SK-N-MC (cell line): ENCODE measurements at regions not wholly inside any gene's neighbourhood (a gene's known extent, or its start where the extent isn't known, plus 50 kb on each side); places are given as distances from the start of the nearest gene placed in this dataset.
"Not testable (repeated sequence)": the region's sequence is repeated elsewhere in the genome, so short reads cannot be mapped to it uniquely, and the experiment has no call there.

Experiments
- DNase-seq: peaks from one replicate; pipeline ENCODE4 v3.0.0-alpha.2; 2011; ENCODE audit warnings: low read depth, low spot score
- H3K27ac ChIP-seq: fragments of 200-600 bp; sonication (generic); 2 replicates; pipeline ENCODE4 v1.5.1; 2016; ENCODE audit warnings: mixed run types
- H3K36me3 ChIP-seq: fragments of 200-600 bp; sonication (generic); 2 replicates; pipeline ENCODE4 v1.6.1; 2017; ENCODE audit warnings: antibody characterized with exemption, low read length, mixed read lengths; ENCODE audit not compliant: insufficient read depth
- H3K4me3 ChIP-seq: fragments of 200-600 bp; sonication (generic); 2 replicates; pipeline ENCODE4 v1.5.1; 2016
- H3K9ac ChIP-seq: fragments of 200-600 bp; sonication (generic); 2 replicates; pipeline ENCODE4 v1.8.0; 2017; ENCODE audit warnings: mixed run types, mixed read lengths; ENCODE audit not compliant: insufficient read length
- H3K9me3 ChIP-seq: fragments of 200-600 bp; sonication (generic); 2 replicates; pipeline ENCODE4 v1.6.1; 2017; ENCODE audit warnings: low read depth, mild to moderate bottlenecking, antibody characterized with exemption, low read length, moderate library complexity, mixed read lengths
- EZH2 ChIP-seq: fragments of 200-600 bp; sonication (generic); IDR thresholded peaks from one replicate; pipeline ENCODE4 v1.6.1; 2017; ENCODE audit warnings: antibody characterized with exemption
- FOXP2 ChIP-seq: optimal IDR thresholded peaks from 2 replicates; pipeline ENCODE3; 2011; ENCODE audit warnings: mild to moderate bottlenecking, moderate library complexity; ENCODE audit not compliant: insufficient read depth; ENCODE audit errors: extremely low read length, control extremely low read depth
- POLR2AphosphoS5 ChIP-seq: IDR thresholded peaks from 2 replicates; pipeline ENCODE4 v1.6.1; 2012; ENCODE audit warnings: mild to moderate bottlenecking, low read depth, low read length, borderline replicate concordance

DNA sequence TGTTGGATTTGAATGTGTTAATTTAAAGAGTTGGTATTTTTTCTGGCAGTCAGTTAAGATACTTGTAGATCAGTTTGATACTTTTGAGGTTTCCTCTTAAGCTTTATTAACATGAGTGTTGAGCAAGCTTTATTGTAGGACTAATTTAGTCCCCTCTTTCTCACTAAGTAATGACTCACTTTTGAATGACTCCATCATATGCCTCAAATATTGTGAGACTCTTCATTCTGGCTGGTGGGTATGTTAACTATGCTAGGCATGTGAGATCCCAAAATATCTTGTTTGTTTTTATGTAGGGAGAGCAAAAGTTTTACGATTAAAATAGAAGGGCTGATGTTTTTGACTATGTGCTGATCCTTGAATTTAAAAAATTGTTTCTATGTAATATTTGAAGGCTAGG lies 355.7 kb downstream of the IZUMO3 start:
- H3K9me3 ChIP-seq = no peaks in the 10 kb centered on the region
- no peak for TF ChIP-seq POLR2AphosphoS5
- no peak for TF ChIP-seq EZH2
- TF ChIP-seq FOXP2 = no peak
- no peak overlapping the region for H3K27ac ChIP-seq
- H3K9ac ChIP-seq = no peak overlapping the region
- no peaks in the 10 kb centered on the region for H3K36me3 ChIP-seq
- DNase-seq = no peak
- H3K4me3 ChIP-seq = no peak overlapping the region

DNA sequence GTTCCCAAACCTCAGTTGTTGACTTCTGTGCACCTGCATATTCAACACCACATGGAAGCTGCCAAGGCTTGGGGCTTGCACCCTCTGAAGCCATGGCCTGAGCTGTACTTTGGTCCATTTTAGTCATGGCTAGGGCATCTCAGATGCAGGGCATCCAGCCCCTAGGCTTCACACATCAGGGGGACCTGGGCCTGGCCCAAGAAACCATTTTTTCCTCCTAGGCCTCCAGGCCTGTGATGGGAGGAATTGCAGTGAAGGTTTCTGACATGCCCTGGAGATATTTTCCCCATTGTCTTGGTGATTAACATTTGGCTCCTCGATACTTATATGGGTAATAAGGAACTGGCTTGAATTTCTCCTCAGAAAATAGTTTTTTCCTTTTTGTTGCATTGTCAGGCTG lies 354.5 kb upstream of the ELAVL2 start:
- H3K9ac ChIP-seq, H3K27ac ChIP-seq, H3K36me3 ChIP-seq, H3K4me3 ChIP-seq, H3K9me3 ChIP-seq, DNase-seq: not testable (repeated sequence)

GRCh38 chr9:24144796-24145195 lies 318.8 kb upstream of the ELAVL2 start:
- Histone ChIP-seq H3K4me3 (no peak overlapping the region), H3K27ac (no peak overlapping the region), H3K9me3 (no peaks in the 10 kb centered on the region), H3K9ac (no peak overlapping the region), H3K36me3 (no peaks in the 10 kb centered on the region)
- DNase-seq = no peak
- TF ChIP-seq POLR2AphosphoS5 = no peak

GRCh38 chr9:24135072-24135471 lies 309.0 kb upstream of the ELAVL2 start:
- not testable (repeated sequence) for H3K4me3 ChIP-seq, H3K27ac ChIP-seq, H3K9ac ChIP-seq, DNase-seq, H3K9me3 ChIP-seq, H3K36me3 ChIP-seq

DNA sequence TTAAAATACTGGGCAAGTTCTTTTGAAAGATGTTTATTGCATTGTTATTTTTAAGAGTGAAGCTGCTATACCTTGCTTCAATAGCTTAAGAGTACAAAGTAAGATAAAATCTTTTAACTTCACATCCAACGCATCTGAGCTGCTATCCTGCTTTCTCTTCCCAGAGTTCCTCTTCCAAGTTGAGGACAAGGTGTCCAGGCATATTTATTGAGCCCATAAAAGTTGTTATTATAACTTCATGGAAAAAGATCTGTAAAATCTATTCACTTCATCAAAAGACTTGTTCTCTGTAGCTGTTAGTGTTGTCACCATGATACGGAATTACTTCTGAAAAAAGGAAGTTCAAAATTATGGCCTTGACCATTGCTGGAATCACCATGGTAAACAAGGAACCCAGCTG lies 306.2 kb upstream of the ELAVL2 start:
- TF ChIP-seq POLR2AphosphoS5 (no peak), EZH2 (no peak), FOXP2 (no peak)
- H3K36me3 ChIP-seq = no peaks in the 10 kb centered on the region
- no peak overlapping the region for H3K9ac ChIP-seq
- no peak overlapping the region for H3K27ac ChIP-seq
- no peak overlapping the region for H3K4me3 ChIP-seq
- DNase-seq = no peak
- H3K9me3 ChIP-seq = no peaks in the 10 kb centered on the region

GRCh38 chr9:24127519-24127918 lies 301.5 kb upstream of the ELAVL2 start:
- H3K9me3 ChIP-seq = no peaks in the 10 kb centered on the region
- no peak overlapping the region for H3K4me3 ChIP-seq
- H3K9ac ChIP-seq = no peak overlapping the region
- no peak for DNase-seq
- TF ChIP-seq EZH2 = no peak
- TF ChIP-seq POLR2AphosphoS5 = no peak
- no peak for TF ChIP-seq FOXP2
- no peak overlapping the region for H3K27ac ChIP-seq
- no peaks in the 10 kb centered on the region for H3K36me3 ChIP-seq

DNA sequence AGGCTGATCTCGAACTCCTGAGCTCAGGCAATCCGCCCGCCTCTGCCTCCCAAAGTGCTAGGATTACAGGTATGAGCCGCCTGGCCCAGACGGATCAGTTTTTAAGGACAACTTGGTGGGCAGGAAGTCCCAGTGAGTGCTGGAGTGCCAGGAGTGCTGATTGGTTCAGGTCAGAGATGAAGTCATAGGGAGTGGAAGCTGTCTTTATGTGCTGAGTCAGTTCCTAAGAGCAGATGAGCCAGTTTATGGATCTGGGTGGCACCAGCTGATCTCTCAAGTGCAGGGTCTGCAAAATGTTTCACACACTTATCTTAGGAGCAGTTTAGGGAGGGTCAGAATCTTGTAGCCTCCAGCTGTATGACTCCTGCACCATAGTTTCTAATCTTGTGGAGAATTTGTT lies 292.1 kb upstream of the ELAVL2 start:
- Histone ChIP-seq H3K9me3 (no peaks in the 10 kb centered on the region), H3K36me3 (no peaks in the 10 kb centered on the region), H3K9ac (no peak overlapping the region), H3K4me3 (no peak overlapping the region), H3K27ac (no peak overlapping the region)
- DNase-seq = no peak
- TF ChIP-seq POLR2AphosphoS5 = no peak
- TF ChIP-seq EZH2 = no peak

DNA sequence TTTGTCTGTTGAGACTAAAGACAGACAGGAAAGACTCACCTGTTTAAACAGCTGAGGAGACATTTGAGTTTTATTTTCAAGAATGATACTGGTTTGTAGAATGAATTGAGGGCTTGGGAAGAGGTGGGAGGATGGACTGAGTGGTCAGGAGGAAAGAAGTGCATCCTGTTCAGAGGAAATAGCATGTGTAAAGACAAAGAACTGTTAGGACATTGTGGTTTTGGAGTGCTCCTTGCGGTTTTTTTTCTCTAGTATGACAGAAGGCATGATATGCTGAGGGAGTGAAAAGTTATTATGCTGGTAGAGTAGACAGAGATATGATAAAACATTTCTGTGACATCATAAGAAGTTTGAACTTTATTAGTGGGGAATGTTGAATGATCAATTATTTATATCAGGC lies 270.7 kb upstream of the ELAVL2 start:
- TF ChIP-seq EZH2 = no peak
- no peak for TF ChIP-seq FOXP2
- no peak for TF ChIP-seq POLR2AphosphoS5
- no peak for DNase-seq

GRCh38 chr9:24095246-24095645 lies 269.2 kb upstream of the ELAVL2 start:
- H3K36me3 ChIP-seq = no peaks in the 10 kb centered on the region
- no peaks in the 10 kb centered on the region for H3K9me3 ChIP-seq
- DNase-seq = no peak
- TF ChIP-seq POLR2AphosphoS5 = no peak
- no peak for TF ChIP-seq EZH2
- TF ChIP-seq FOXP2 = no peak
- no peak overlapping the region for H3K9ac ChIP-seq
- H3K4me3 ChIP-seq = no peak overlapping the region
- H3K27ac ChIP-seq = no peak overlapping the region

More for the DNA sequence above, 270.7 kb upstream of the ELAVL2 start:
- Histone ChIP-seq H3K4me3 (no peak overlapping the region), H3K9me3 (no peaks in the 10 kb centered on the region), H3K27ac (no peak overlapping the region), H3K36me3 (no peaks in the 10 kb centered on the region), H3K9ac (no peak overlapping the region)

GRCh38 chr9:24090566-24090965 lies 264.5 kb upstream of the ELAVL2 start:
- no peak overlapping the region for H3K9ac ChIP-seq
- H3K9me3 ChIP-seq = no peaks in the 10 kb centered on the region
- no peak for DNase-seq
- no peak overlapping the region for H3K4me3 ChIP-seq
- H3K27ac ChIP-seq = no peak overlapping the region
- TF ChIP-seq EZH2 = no peak
- no peak for TF ChIP-seq POLR2AphosphoS5
- no peak for TF ChIP-seq FOXP2
- H3K36me3 ChIP-seq = no peaks in the 10 kb centered on the region
